PC-9 (cell line): ENCODE measurements at regions not wholly inside any gene's neighbourhood (a gene's known extent, or its start where the extent isn't known, plus 50 kb on each side); places are given as distances from the start of the nearest gene placed in this dataset.

Source experiments
- BruUV-seq: library from RNA; stranded (reverse); fragments of 400-500 nt; replicated peaks from 2 replicates; lab custom pipeline; 2021; lab: Mats Ljungman, UMichigan
- CTCF ChIA-PET: fragments of 300-600 bp; sonication (Branson Sonifier 250); formaldehyde crosslinking; loops from one replicate; lab custom pipeline; 2022; ENCODE audit warnings: antibody characterized with exemption; lab: Charles Lee
- POLR2A ChIA-PET: fragments of 300-600 bp; sonication (Branson Sonifier 250); formaldehyde crosslinking; loops from one replicate; lab custom pipeline; 2022; ENCODE audit warnings: antibody characterized with exemption; ENCODE audit not compliant: unreplicated experiment; lab: Charles Lee
- DNase-seq, 2 experiments: peaks; one replicate each; pipeline versions ENCODE4 v3.0.0 to v3.0.0-alpha.2; 2015 to 2022; ENCODE audit warnings: mixed read lengths in 1 of 2
- H2AFZ ChIP-seq: fragments of 200-600 bp; sonication (generic); 2 replicates; pipeline ENCODE4 v1.8.1; 2017; ENCODE audit warnings: antibody characterized with exemption
- H3F3A ChIP-seq: fragments of 200-600 bp; sonication (generic); 2 replicates; pipeline ENCODE4 v1.8.1; 2017; ENCODE audit warnings: antibody characterized with exemption, mild to moderate bottlenecking, low read depth; ENCODE audit not compliant: insufficient read depth
- H3K27ac ChIP-seq: fragments of 200-600 bp; sonication (generic); 2 replicates; pipeline ENCODE4 v1.6.1; 2016; ENCODE audit warnings: mixed run types
- H3K27me3 ChIP-seq: fragments of 200-600 bp; sonication (generic); 2 replicates; pipeline ENCODE4 v1.6.1; 2016; ENCODE audit warnings: low read depth, mixed run types; ENCODE audit not compliant: insufficient read depth
- H3K36me3 ChIP-seq: fragments of 200-600 bp; sonication (generic); 2 replicates; pipeline ENCODE4 v1.6.1; 2016; ENCODE audit warnings: low read depth, mixed run types
- H3K4me1 ChIP-seq: fragments of 200-600 bp; sonication (generic); replicated peaks from 2 replicates; pipeline ENCODE4 v1.6.1; 2016; ENCODE audit warnings: mixed run types; ENCODE audit not compliant: insufficient read depth
- H3K4me2 ChIP-seq: fragments of 200-600 bp; sonication (generic); 2 replicates; pipeline ENCODE4 v1.6.1; 2017; ENCODE audit warnings: mixed run types
- H3K4me3 ChIP-seq: fragments of 200-600 bp; sonication (generic); 2 replicates; pipeline ENCODE4 v1.6.1; 2016; ENCODE audit warnings: mixed run types
- H3K79me2 ChIP-seq: fragments of 200-600 bp; sonication (generic); 2 replicates; pipeline ENCODE4 v1.6.1; 2017; ENCODE audit warnings: low read depth, mixed run types
- H3K9me2 ChIP-seq: fragments of 200-600 bp; sonication (generic); 2 replicates; pipeline ENCODE4 v1.8.1; 2017; ENCODE audit warnings: mild to moderate bottlenecking; ENCODE audit not compliant: insufficient read depth
- H3K9me3 ChIP-seq: fragments of 200-600 bp; sonication (generic); 2 replicates; pipeline ENCODE4 v1.8.1; 2016; ENCODE audit warnings: low read depth; ENCODE audit not compliant: insufficient read depth
- H4K20me1 ChIP-seq: fragments of 200-600 bp; sonication (generic); 2 replicates; pipeline ENCODE4 v1.8.1; 2017; ENCODE audit not compliant: insufficient read depth
- CTCF ChIP-seq: fragments of 200-600 bp; sonication (generic); conservative IDR thresholded peaks from 2 replicates; pipeline ENCODE4 v1.6.1; 2017; ENCODE audit warnings: mixed run types, antibody characterized with exemption, mild to moderate bottlenecking, moderate library complexity
- EZH2 ChIP-seq: fragments of 200-600 bp; sonication (generic); IDR thresholded peaks from 2 replicates; pipeline ENCODE4 v1.8.0; 2017; ENCODE audit warnings: antibody characterized with exemption, low read depth
- intact Hi-C: fragments of 100-400 bp; cut with micrococcal nuclease; formaldehyde crosslinking; loops from one replicate; pipeline ENCODE4 v1.10.0; 2022; ENCODE audit not compliant: unreplicated experiment

GRCh38 chr7:19305698-19306097 is 160.5 kb upstream of the FERD3L start:
- CTCF ChIA-PET, result no interaction called here
- no TSS peak for BruUV-seq
- H3F3A ChIP-seq, result no peaks in the 10 kb centered on the region
- H3K27me3 ChIP-seq, result no peaks in the 10 kb centered on the region
- no peaks in the 10 kb centered on the region for H3K79me2 ChIP-seq
- H3K4me3 ChIP-seq, result no peak overlapping the region
- no peaks in the 10 kb centered on the region for H4K20me1 ChIP-seq
- no peak for TF ChIP-seq EZH2
- TF ChIP-seq CTCF, result no peak
- intact Hi-C loops, result no loop called here
- no peaks in the 10 kb centered on the region for H3K9me3 ChIP-seq
- POLR2A ChIA-PET, result no interaction called here
- no peak for DNase-seq
- H2AFZ ChIP-seq, result 0 out of 2 replicates have a peak overlapping the region, but pooled peaks have one; percentile 4
- no peak overlapping the region for H3K4me2 ChIP-seq
- H3K27ac ChIP-seq, result no peak overlapping the region
- no peaks in the 10 kb centered on the region; the same call in 1 of the 2 replicates for H3K9me2 ChIP-seq
- no peaks in the 10 kb centered on the region for H3K4me1 ChIP-seq
- no peaks in the 10 kb centered on the region for H3K36me3 ChIP-seq

GRCh38 chr7:19304086-19304485 is 158.9 kb upstream of the FERD3L start:
- ChIA-PET POLR2A (no interaction called here), CTCF (no interaction called here)
- H3K36me3 ChIP-seq, result no peaks in the 10 kb centered on the region
- no peaks in the 10 kb centered on the region for H3F3A ChIP-seq
- TF ChIP-seq EZH2 (no peak), CTCF (no peak)
- DNase-seq, result no peak
- H3K4me1 ChIP-seq, result no peaks in the 10 kb centered on the region
- intact Hi-C loops, result no loop called here
- no peak overlapping the region for H2AFZ ChIP-seq
- H3K9me3 ChIP-seq, result no peaks in the 10 kb centered on the region
- H4K20me1 ChIP-seq, result no peaks in the 10 kb centered on the region
- H3K27me3 ChIP-seq, result no peaks in the 10 kb centered on the region
- H3K79me2 ChIP-seq, result no peaks in the 10 kb centered on the region
- H3K4me3 ChIP-seq, result no peak overlapping the region
- H3K4me2 ChIP-seq, result no peak overlapping the region
- no peaks in the 10 kb centered on the region for H3K9me2 ChIP-seq
- BruUV-seq, result no TSS peak
- H3K27ac ChIP-seq, result no peak overlapping the region

GRCh38 chr7:19302731-19303130 is 157.5 kb upstream of the FERD3L start:
- DNase-seq, result no peak
- POLR2A ChIA-PET, result no interaction called here
- intact Hi-C loops, result no loop called here

More at GRCh38 chr7:19302731-19303130, 157.5 kb upstream of the FERD3L start:
- Histone ChIP-seq H4K20me1 (no peaks in the 10 kb centered on the region), H3F3A (no peaks in the 10 kb centered on the region), H2AFZ (no peak overlapping the region), H3K36me3 (no peaks in the 10 kb centered on the region), H3K4me3 (no peak overlapping the region), H3K4me2 (no peak overlapping the region), H3K9me3 (no peaks in the 10 kb centered on the region), H3K79me2 (no peaks in the 10 kb centered on the region), H3K27me3 (no peaks in the 10 kb centered on the region), H3K4me1 (no peaks in the 10 kb centered on the region), H3K27ac (no peak overlapping the region), H3K9me2 (no peaks in the 10 kb centered on the region)
- CTCF ChIA-PET, result no interaction called here
- TF ChIP-seq CTCF (no peak), EZH2 (no peak)
- no TSS peak for BruUV-seq
